NCI-H2196 treated with DMSO at 0.1 percent for 48 hours (cell line): ENCODE measurements at regions not wholly inside any gene's neighbourhood (a gene's known extent, or its start where the extent isn't known, plus 50 kb on each side); places are given as distances from the start of the nearest gene placed in this dataset.
"Not testable (repeated sequence)": the region's sequence is repeated elsewhere in the genome, so short reads cannot be mapped to it uniquely, and the experiment has no call there.

Experiments
- DNase-seq: peaks from one replicate; lab custom pipeline; 2025; ENCODE audit not compliant: unreplicated experiment; lab: John Stamatoyannopoulos, UW

DNA sequence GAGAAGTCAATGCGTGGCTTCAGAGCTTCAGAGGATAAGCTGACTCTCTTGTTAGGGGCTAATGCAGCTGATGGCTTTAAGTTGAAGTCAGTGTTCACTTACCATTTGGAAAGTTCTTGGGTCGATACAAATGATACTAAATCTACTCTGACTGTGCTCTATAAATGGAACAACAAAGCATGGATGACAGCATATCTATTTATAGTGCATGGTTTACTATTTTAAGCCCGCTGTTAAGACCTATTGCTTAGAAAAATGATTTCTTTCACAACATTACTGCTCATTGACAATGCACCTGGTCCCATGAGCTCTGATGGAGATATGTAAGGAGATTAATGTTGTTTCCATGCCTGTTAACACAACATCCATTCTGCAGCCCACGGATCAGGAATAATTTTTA is 435.7 kb downstream of the MAT2B start:
- DNase-seq = no peak

- DNase-seq = no peak
Observed at GRCh38 chr5:163943546-163943945, 438.1 kb downstream of the MAT2B start.

- DNase-seq = no peak
Observed at GRCh38 chr5:163944738-163945137, 439.3 kb downstream of the MAT2B start.

- DNase-seq = no peak
Observed at GRCh38 chr5:163947848-163948666, 442.6 kb downstream of the MAT2B start.

- no peak for DNase-seq
Observed at GRCh38 chr5:163950248-163950647, 444.8 kb downstream of the MAT2B start.

DNA sequence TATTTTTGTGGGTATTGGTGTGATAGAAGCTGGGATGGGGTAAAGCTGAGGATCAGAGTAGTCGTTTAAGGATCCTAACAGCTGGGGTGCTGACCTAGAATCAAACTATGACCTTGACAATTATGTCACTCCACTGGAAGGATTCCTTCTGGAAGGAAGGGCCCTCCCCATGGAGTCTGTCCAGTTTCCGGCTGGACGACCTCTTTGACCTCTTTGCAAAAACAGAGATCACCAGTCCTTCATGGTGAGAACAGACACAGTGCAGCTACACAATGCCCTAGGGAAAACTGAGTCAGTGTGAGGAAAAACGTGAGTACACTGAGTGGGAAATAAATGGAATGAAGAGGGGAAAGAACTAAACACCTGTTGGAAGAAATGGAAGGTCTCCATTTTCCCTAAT is 445.6 kb downstream of the MAT2B start:
- DNase-seq = no peak

- no peak for DNase-seq
Observed at GRCh38 chr5:163953901-163954300, 448.5 kb downstream of the MAT2B start.

DNA sequence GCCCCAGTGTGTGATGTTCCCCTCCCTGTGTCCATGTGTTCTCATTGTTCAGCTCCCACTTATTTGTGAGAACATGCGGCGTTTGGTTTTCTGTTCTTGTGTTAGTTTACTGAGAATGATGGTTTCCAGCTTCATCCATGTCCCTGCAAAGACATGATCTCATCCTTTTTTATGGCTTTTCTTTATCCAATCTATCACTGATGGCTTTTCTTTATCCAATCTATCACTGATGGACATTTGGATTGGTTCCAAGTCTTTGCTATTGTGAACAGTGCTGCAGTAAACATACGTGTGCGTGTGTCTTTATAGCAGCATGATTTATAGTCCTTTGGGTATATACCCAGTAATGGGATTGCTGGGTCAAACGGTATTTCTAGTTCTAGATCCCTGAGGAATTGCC is 455.8 kb downstream of the MAT2B start:
- not testable (repeated sequence) for DNase-seq

GRCh38 chr5:163963881-163964280 is 458.5 kb downstream of the MAT2B start:
- DNase-seq = no peak

- no peak for DNase-seq
Observed at GRCh38 chr5:163964671-163965070, 459.3 kb downstream of the MAT2B start.

GRCh38 chr5:163967268-163967667 is 461.8 kb downstream of the MAT2B start:
- no peak for DNase-seq

- DNase-seq = no peak
Observed at GRCh38 chr5:163968651-163969050, 463.2 kb downstream of the MAT2B start.

GRCh38 chr5:163976696-163977095 is 471.3 kb downstream of the MAT2B start:
- DNase-seq = no peak

- DNase-seq = no peak
Observed at GRCh38 chr5:163978897-163979296, 473.5 kb downstream of the MAT2B start.

DNA sequence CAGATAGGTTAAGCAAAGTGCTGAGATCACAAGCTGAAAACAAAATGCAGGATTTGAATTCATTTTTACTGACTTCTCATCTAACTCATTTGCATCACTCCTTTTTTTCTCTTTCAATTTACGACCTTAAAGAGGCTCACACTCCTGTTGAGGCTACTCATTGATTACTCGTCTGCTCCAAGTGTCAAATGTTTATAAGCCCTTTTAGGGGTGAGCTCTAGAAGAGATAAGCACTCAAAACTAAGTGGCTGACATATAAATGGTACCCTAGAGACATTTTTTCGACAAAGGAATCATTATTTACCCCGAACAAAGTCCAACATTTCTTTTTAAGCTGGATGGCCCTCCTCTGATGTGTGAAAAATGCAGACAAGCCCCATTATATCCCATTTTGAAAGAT is 483.1 kb downstream of the MAT2B start:
- no peak for DNase-seq

DNA sequence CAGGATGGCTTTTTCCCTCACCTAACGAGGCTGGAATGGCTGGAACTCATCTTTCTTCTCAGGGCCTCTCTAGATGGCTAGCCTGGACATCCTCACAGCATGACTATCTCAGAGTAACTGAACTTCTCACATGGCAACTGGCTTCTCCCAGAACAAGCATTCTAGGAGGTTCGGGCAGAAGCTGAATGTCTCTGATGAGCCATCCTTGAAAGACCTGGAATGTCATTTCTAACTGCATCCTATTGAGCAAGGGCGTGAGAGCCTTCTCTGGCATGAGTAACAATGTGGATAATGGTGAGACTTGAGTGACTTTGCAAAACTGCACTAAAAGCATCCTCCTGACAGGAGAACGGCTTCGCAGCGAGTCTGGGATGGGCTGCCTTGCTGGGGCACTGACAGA is 487.7 kb downstream of the MAT2B start:
- no peak for DNase-seq

GRCh38 chr5:163995206-163995605 is 489.8 kb downstream of the MAT2B start:
- DNase-seq = no peak

DNA sequence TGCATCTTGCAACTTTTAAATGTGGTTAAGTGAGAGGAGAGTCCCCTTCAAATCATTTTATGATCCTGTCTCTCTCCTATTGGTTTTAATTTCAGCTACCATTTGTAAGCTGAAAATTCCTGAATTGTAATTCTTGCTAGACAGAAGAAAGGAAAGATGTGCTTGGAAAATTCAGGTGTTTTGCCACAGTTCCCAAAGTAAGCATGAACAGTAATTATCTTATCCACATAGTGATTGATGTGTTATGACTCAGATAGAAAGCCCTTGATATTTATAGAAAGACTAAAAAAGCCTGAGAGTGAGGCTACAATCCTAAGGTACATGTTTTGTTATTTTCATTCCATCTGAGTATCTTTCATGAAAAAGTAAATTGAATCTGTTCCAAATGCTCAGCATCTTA is 492.5 kb downstream of the MAT2B start:
- no peak for DNase-seq

GRCh38 chr5:164000241-164000640 is 494.8 kb downstream of the MAT2B start:
- DNase-seq = no peak

GRCh38 chr5:164000819-164001218 is 495.4 kb downstream of the MAT2B start:
- DNase-seq = no peak

DNA sequence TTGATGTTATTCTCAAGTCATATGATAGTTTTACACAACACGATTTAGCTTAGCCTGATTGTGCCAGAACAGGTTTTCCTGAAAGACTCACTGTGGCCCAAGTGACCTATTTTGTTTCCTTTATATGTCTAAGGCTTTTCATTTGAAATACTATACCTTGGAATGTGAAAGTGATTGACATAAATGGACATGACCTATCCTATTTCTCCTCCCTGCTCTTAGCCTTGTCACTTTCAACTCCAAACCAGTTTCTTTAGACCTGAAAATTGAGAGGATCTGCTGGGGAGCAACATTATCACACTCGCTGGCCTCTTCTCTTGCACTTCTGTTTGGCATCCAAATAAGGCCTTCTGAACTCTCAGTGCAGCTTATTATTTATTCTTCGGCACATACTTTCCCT is 496.8 kb downstream of the MAT2B start:
- no peak for DNase-seq

DNA sequence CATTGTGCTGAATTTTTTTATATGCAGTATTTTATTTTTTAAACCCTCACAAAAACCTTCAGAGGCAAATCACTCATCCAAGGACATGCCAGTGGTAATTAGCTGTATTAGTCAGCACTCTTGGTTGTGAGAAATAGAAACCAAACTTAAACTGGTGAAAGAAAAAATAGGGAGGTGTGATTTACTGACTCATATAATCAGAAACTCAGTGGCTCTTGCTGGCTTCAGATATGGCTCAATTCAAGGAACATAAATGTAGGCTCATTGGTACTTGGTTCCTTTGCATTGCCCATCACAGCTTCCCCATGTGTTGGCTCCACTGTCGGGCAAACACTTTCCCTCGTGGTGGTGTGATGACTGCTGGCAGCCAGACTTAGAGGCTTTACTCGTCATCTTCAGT is 497.2 kb downstream of the MAT2B start:
- DNase-seq = no peak

DNA sequence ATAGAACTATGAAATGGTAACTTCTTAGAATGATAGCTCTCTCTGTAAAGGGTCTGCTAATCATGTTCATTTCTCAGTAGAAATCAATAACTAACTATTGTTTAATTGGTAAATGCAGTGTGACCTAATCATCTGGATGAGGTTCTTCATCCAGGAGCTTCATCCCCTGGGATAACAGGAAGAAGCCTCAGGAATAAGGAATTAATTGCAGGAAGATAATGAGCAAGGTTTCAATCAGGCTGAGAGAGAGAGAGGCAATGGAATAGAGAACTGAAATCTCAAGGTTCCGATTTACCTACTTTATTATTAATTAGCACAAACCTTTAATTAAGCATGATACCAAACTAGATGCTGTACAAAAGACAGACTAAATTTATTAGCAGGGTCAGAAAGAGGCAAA is 499.7 kb downstream of the MAT2B start:
- DNase-seq = no peak
